DOHH2 (cell line): ENCODE measurements at regions not wholly inside any gene's neighbourhood (a gene's known extent, or its start where the extent isn't known, plus 50 kb on each side); places are given as distances from the start of the nearest gene placed in this dataset.

Experiments
- H3F3A ChIP-seq: fragments of 200-600 bp; sonication (generic), shearing (Covaris generic); 2 replicates; pipeline ENCODE4 v1.6.0; 2016; ENCODE audit warnings: antibody characterized with exemption, mild to moderate bottlenecking; ENCODE audit not compliant: control insufficient read depth, insufficient read depth
- H3K27ac ChIP-seq: fragments of 200-600 bp; sonication (generic); 2 replicates; pipeline ENCODE4 v1.5.1; 2014; ENCODE audit warnings: low read depth, mild to moderate bottlenecking, low read length, moderate library complexity
- H3K27me3 ChIP-seq: fragments of 200-600 bp; sonication (generic); 2 replicates; pipeline ENCODE4 v1.6.1; 2014; ENCODE audit warnings: mild to moderate bottlenecking, low read length, mixed read lengths; ENCODE audit not compliant: control insufficient read depth
- H3K36me3 ChIP-seq: fragments of 200-600 bp; sonication (generic); 2 replicates; pipeline ENCODE4 v1.6.1; 2014; ENCODE audit warnings: mild to moderate bottlenecking, low read length, moderate library complexity, mixed read lengths; ENCODE audit not compliant: control insufficient read depth
- H3K4me1 ChIP-seq: fragments of 200-600 bp; sonication (generic); 2 replicates; pipeline ENCODE4 v1.6.1; 2014; ENCODE audit warnings: mild to moderate bottlenecking, low read length, mixed read lengths; ENCODE audit not compliant: control insufficient read depth
- H3K4me2 ChIP-seq: fragments of 200-600 bp; sonication (generic); 2 replicates; pipeline ENCODE4 v1.6.0; 2014; ENCODE audit warnings: mild to moderate bottlenecking, low read length, moderate library complexity
- H3K4me3 ChIP-seq: fragments of 200-600 bp; sonication (generic); 2 replicates; pipeline ENCODE4 v1.5.1; 2014; ENCODE audit warnings: mild to moderate bottlenecking, low read length, mixed read lengths
- H3K79me2 ChIP-seq: fragments of 200-600 bp; sonication (generic); 2 replicates; pipeline ENCODE4 v1.6.1; 2014; ENCODE audit warnings: mild to moderate bottlenecking, low read length, mixed read lengths; ENCODE audit not compliant: control insufficient read depth
- H3K9me2 ChIP-seq: fragments of 200-600 bp; sonication (generic); replicated peaks from 2 replicates; pipeline ENCODE4 v1.6.1; 2014; ENCODE audit warnings: mild to moderate bottlenecking, low read length, mixed read lengths; ENCODE audit not compliant: control insufficient read depth
- H3K9me3 ChIP-seq: fragments of 200-600 bp; sonication (generic); 2 replicates; pipeline ENCODE4 v1.6.1; 2014; ENCODE audit warnings: antibody characterized with exemption, low read length, mixed read lengths; ENCODE audit not compliant: control insufficient read depth, insufficient read depth
- H4K20me1 ChIP-seq: fragments of 200-600 bp; sonication (generic); 2 replicates; pipeline ENCODE4 v1.6.0; 2014; ENCODE audit warnings: low read depth, mild to moderate bottlenecking, antibody characterized with exemption, low read length, moderate library complexity; ENCODE audit not compliant: control insufficient read depth, insufficient read depth
- CTCF ChIP-seq: fragments of 200-600 bp; sonication (generic); IDR thresholded peaks from one replicate; pipeline ENCODE4 v1.5.1; 2014; ENCODE audit warnings: antibody characterized with exemption, mild to moderate bottlenecking, low read depth, low read length; ENCODE audit not compliant: poor library complexity, severe bottlenecking
- EZH2phosphoT487 ChIP-seq: fragments of 200-600 bp; sonication (generic); IDR thresholded peaks from 2 replicates; pipeline ENCODE4 v1.6.1; 2017; ENCODE audit warnings: borderline replicate concordance, mild to moderate bottlenecking, antibody characterized with exemption, low read length, moderate library complexity, mixed read lengths

- no peak for TF ChIP-seq CTCF
- TF ChIP-seq EZH2phosphoT487: no peak
- Histone ChIP-seq H3K9me3 (no peaks in the 10 kb centered on the region), H3K36me3 (no peaks in the 10 kb centered on the region), H3K4me2 (no peak overlapping the region), H3F3A (no peaks in the 10 kb centered on the region), H3K79me2 (no peaks in the 10 kb centered on the region), H3K4me1 (no peaks in the 10 kb centered on the region), H4K20me1 (no peaks in the 10 kb centered on the region), H3K27ac (no peak overlapping the region), H3K27me3 (no peaks in the 10 kb centered on the region), H3K4me3 (no peak overlapping the region), H3K9me2 (no peaks in the 10 kb centered on the region)
These were observed 379.2 kb upstream of the LARGE1 start for GRCh38 chr22:34299496-34299895.

GRCh38 chr22:34301569-34301968, 381.3 kb upstream of the LARGE1 start:
- H3K4me2 ChIP-seq: no peak overlapping the region
- H3K27me3 ChIP-seq: no peaks in the 10 kb centered on the region
- H3K9me3 ChIP-seq: no peaks in the 10 kb centered on the region
- no peaks in the 10 kb centered on the region for H3K36me3 ChIP-seq
- H3K79me2 ChIP-seq: no peaks in the 10 kb centered on the region
- no peak overlapping the region for H3K27ac ChIP-seq
- no peaks in the 10 kb centered on the region for H4K20me1 ChIP-seq
- no peak overlapping the region for H3K4me3 ChIP-seq
- TF ChIP-seq EZH2phosphoT487 (no peak), CTCF (no peak)
- no peaks in the 10 kb centered on the region for H3K9me2 ChIP-seq
- H3F3A ChIP-seq: no peaks in the 10 kb centered on the region
- H3K4me1 ChIP-seq: no peaks in the 10 kb centered on the region

- no peak overlapping the region for H3K27ac ChIP-seq
- no peaks in the 10 kb centered on the region for H3K27me3 ChIP-seq
- no peaks in the 10 kb centered on the region for H3F3A ChIP-seq
- no peaks in the 10 kb centered on the region for H3K9me3 ChIP-seq
- no peaks in the 10 kb centered on the region for H4K20me1 ChIP-seq
- no peak overlapping the region for H3K4me3 ChIP-seq
- no peaks in the 10 kb centered on the region for H3K9me2 ChIP-seq
- no peaks in the 10 kb centered on the region for H3K4me1 ChIP-seq
- H3K4me2 ChIP-seq: no peak overlapping the region
- no peak for TF ChIP-seq CTCF
- TF ChIP-seq EZH2phosphoT487: no peak
- H3K36me3 ChIP-seq: no peaks in the 10 kb centered on the region
- no peaks in the 10 kb centered on the region for H3K79me2 ChIP-seq
These were observed 383.4 kb upstream of the LARGE1 start for GRCh38 chr22:34303656-34304055.

GRCh38 chr22:34306361-34306760, 386.1 kb upstream of the LARGE1 start:
- no peaks in the 10 kb centered on the region for H3F3A ChIP-seq
- H3K4me1 ChIP-seq: no peaks in the 10 kb centered on the region
- H3K36me3 ChIP-seq: no peaks in the 10 kb centered on the region
- H3K79me2 ChIP-seq: no peaks in the 10 kb centered on the region
- H3K9me3 ChIP-seq: no peaks in the 10 kb centered on the region
- no peaks in the 10 kb centered on the region for H3K9me2 ChIP-seq
- H3K4me2 ChIP-seq: no peak overlapping the region
- TF ChIP-seq EZH2phosphoT487: no peak
- no peak for TF ChIP-seq CTCF
- no peak overlapping the region for H3K27ac ChIP-seq
- no peaks in the 10 kb centered on the region for H3K27me3 ChIP-seq
- no peak overlapping the region for H3K4me3 ChIP-seq
- H4K20me1 ChIP-seq: no peaks in the 10 kb centered on the region
